ENCODE measurements at regions not wholly inside any gene's neighbourhood (a gene's known extent, or its start where the extent isn't known, plus 50 kb on each side); places are given as distances from the start of the nearest gene placed in this dataset.

DNA sequence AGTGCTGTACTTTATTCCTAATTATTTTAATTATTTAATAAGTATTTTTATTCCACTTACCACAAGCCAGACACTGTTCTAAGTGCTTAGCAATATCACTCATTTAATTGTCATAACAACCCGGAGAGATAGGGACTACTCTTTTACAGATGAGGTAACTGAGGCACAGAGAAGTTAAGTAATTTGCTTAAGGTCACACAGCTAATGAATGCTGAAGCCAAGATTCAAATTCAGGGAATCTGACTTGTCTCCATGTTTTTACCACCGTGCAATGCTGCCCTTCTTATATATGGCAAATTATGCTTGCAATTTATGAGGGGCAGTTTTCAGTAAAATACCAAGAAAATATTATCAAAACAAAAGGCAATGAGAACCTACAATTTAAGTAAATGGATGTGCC is 168.4 kb upstream of the KIF2A start:
- TF ChIP-seq, protein P1, sequence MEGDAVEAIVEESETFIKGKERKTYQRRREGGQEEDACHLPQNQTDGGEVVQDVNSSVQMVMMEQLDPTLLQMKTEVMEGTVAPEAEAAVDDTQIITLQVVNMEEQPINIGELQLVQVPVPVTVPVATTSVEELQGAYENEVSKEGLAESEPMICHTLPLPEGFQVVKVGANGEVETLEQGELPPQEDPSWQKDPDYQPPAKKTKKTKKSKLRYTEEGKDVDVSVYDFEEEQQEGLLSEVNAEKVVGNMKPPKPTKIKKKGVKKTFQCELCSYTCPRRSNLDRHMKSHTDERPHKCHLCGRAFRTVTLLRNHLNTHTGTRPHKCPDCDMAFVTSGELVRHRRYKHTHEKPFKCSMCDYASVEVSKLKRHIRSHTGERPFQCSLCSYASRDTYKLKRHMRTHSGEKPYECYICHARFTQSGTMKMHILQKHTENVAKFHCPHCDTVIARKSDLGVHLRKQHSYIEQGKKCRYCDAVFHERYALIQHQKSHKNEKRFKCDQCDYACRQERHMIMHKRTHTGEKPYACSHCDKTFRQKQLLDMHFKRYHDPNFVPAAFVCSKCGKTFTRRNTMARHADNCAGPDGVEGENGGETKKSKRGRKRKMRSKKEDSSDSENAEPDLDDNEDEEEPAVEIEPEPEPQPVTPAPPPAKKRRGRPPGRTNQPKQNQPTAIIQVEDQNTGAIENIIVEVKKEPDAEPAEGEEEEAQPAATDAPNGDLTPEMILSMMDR (IDR thresholded peaks at IDR 0.05): no peak
- TF ChIP-seq POLR2A (IDR thresholded peaks at IDR 0.05): no peak
